GM20000 (cell line): ENCODE measurements at regions not wholly inside any gene's neighbourhood (a gene's known extent, or its start where the extent isn't known, plus 50 kb on each side); places are given as distances from the start of the nearest gene placed in this dataset.
"Not testable (repeated sequence)": the region's sequence is repeated elsewhere in the genome, so short reads cannot be mapped to it uniquely, and the experiment has no call there.

Experiments used
- DNase-seq: peaks from one replicate; pipeline ENCODE4 v3.0.0; 2012; ENCODE audit warnings: low spot score
- CTCF ChIP-seq: IDR thresholded peaks from 2 replicates; pipeline ENCODE4 v1.5.1; 2012; ENCODE audit warnings: mild to moderate bottlenecking, control low read depth; ENCODE audit errors: extremely low read depth, missing control alignments

- no peak for TF ChIP-seq CTCF
- DNase-seq = no peak
Observed at GRCh38 chr4:127015667-127016117, 617.1 kb upstream of the INTU start.

- DNase-seq = no peak
- no peak for TF ChIP-seq CTCF
Observed at GRCh38 chr4:127018381-127018780, 614.4 kb upstream of the INTU start.

- not testable (repeated sequence) for DNase-seq
Observed at GRCh38 chr4:127020831-127021230, 611.9 kb upstream of the INTU start.

GRCh38 chr4:127036296-127036695, 596.5 kb upstream of the INTU start:
- TF ChIP-seq CTCF = no peak
- DNase-seq = no peak

- TF ChIP-seq CTCF = no peak
- DNase-seq = no peak
Observed at GRCh38 chr4:127045861-127046260, 586.9 kb upstream of the INTU start.

GRCh38 chr4:127047930-127048329, 584.8 kb upstream of the INTU start:
- TF ChIP-seq CTCF = no peak
- no peak for DNase-seq

GRCh38 chr4:127048376-127049044, 584.2 kb upstream of the INTU start:
- no peak for TF ChIP-seq CTCF
- DNase-seq = no peak

- TF ChIP-seq CTCF = no peak
- no peak for DNase-seq
Observed at GRCh38 chr4:127049526-127049925, 583.2 kb upstream of the INTU start.
